HT-29 (cell line): ENCODE measurements at regions not wholly inside any gene's neighbourhood (a gene's known extent, or its start where the extent isn't known, plus 50 kb on each side); places are given as distances from the start of the nearest gene placed in this dataset.
"Not testable (repeated sequence)": the region's sequence is repeated elsewhere in the genome, so short reads cannot be mapped to it uniquely, and the experiment has no call there.

Experiments
- DNase-seq: peaks from one replicate; pipeline ENCODE4 v3.0.0-alpha.2; 2015; ENCODE audit warnings: low spot score

- DNase-seq, result not testable (repeated sequence)
Measured at GRCh38 chr3:48101301-48101650, 85.1 kb upstream of the MAP4 start.

DNA sequence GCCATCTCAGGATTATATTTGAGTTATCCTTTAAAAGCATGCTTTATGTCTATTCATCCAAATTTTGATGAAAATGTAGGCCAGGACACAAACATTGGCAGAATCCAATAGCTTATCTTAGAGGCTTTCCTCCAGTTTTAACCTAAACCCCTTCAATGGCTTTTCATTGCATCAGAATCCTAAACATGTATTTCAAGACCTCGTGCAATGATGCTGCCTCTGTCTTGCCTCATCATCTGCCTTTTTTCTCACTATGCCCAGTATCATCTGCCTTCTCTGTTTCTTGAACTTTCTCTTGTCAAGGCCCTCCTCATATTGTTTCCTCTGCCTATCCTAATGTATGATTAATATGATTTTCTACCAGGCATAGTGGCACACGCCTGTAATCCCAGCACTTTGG lies 76.1 kb upstream of the MAP4 start:
- no peak for DNase-seq

DNA sequence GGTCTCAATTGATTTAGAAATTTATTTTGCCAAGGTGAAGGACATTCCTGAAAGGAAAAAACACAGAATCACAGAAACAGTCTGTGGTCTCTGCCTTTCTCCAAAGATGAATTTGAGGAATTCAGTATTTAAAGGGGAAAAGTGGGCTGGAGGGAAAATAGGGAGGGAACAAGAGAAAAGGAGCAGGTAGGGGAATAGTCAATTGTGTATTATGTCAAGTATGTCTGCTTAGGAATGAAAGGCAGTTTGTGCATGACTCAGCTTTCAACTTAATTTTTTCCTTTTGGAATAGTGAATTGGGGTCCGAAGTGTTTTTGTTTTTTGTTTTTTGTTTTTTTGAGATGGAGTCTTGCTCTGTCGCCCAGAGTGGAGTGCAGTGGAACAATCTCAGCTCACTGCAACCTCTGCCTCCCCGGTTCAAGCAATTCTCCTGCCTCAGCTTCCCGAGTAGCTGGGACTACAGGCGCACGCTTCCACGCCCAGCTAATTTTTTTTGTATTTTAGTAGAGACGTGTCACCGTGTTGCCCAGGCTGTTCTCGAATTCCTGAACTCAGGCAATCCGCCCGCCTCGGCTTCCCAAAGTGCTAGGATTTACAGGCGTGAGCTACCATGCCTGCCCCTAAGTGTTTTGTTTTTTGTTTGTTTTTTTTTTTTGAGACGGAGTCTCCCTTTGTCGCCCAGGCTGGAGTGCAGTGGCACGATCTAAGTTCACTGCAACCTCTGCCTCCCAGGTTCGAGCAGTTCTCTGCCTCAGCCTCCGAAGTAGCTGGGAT lies 74.1 kb upstream of the MAP4 start:
- DNase-seq, result no peak

- DNase-seq, result peak; percentile 90
Measured at GRCh38 chr3:48088749-48089466, 72.7 kb upstream of the MAP4 start.

GRCh38 chr3:48088056-48088748 lies 72.0 kb upstream of the MAP4 start:
- DNase-seq, result no peak

DNA sequence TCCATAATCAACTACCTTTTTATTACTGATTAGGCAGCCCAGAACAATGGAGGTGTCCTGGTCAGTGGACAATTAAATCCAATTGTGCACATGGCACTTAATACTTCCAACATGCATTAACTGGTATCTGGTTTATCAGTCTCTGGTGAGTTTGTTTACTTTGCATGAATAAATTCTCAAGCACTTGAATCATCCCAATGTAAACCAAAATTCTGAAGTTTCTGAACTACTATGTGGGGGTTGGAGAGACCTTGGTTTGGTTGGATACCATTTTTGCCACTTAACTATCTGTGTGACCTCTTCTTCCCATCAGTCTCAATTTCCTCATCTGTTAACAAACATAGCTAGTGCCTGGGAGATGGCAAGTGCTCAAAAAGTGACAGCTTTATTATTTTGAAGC lies 70.5 kb upstream of the MAP4 start:
- peak; percentile 19 for DNase-seq

DNA sequence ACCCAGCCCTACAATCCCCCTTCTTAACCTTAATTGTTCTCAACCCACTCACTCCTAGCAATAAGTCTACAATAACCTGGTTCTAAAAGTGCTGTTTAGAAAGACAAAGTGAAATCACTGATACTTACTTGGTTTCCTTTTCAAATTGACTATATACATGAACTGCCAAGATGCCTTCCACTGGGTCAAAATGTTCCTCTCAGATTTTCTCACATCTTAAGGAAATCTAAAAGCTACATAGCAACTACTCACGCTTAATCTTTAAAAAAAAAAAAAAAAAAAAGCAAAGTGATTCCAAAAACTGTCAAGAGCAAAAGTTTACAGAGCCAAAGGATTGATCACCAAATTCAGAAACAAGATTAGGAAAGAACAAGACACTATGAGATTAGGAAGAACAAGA lies 68.7 kb upstream of the MAP4 start:
- DNase-seq, result no peak

GRCh38 chr3:48084170-48084569 lies 68.0 kb upstream of the MAP4 start:
- no peak for DNase-seq

GRCh38 chr3:48082580-48083184 lies 66.5 kb upstream of the MAP4 start:
- no peak for DNase-seq

- no peak for DNase-seq
Measured at GRCh38 chr3:48077815-48078214, 61.6 kb upstream of the MAP4 start.

DNA sequence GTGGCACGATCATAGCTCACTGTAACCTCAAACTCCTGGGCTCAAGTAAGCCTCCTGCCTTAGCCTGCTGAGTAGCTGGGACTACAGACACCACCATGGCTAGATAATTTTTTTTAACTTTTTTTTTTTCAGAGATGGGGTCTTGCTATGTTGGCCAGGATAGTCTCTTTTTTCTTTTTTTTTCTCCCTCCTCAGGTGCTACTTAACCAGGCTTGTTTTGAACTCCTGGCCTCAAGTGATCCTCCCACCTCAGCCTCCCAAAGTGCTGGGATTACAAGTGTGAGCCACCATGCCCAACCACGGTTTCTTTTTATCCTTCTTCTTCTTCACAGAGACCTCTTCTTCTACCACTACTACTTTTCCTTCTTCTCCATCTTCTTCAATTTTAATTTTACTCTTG lies 53.8 kb upstream of the MAP4 start:
- no peak for DNase-seq

DNA sequence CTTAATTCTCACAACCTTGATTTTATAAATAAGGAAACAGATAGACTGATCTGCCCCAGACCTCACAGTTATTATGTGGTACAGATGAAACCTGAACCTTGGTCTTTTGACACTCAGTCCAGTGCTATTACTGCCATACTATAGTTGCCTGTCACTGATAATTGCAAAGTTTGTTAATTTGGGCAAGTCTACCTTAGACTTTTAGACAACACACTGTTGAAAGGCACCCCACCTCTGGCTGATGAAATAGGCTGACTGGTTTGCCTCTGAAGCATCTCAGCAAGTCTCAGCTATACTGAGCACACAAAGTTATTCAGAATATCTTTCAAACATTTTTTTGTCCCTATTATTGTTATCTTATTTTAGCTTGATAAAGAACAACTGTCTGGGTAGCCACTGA lies 53.1 kb upstream of the MAP4 start:
- DNase-seq, result no peak

DNA sequence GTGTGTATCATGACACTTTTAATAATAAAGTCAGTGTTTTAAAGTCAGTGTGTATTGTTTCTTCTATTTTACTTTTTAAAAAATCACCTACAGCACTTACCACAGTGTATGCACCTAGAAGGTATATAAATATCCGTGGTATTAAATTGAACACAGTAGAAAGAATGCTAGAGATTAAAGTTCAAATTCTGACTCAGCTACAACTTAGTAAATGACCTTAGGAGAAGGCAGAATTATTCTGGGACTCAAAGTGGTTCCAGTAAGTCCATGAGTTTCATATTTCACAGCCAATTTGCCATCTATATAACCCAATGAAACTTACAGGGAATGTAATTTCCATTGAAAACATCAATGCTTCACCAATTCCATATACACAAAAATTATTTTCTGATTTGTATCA lies 52.7 kb upstream of the MAP4 start:
- no peak for DNase-seq

DNA sequence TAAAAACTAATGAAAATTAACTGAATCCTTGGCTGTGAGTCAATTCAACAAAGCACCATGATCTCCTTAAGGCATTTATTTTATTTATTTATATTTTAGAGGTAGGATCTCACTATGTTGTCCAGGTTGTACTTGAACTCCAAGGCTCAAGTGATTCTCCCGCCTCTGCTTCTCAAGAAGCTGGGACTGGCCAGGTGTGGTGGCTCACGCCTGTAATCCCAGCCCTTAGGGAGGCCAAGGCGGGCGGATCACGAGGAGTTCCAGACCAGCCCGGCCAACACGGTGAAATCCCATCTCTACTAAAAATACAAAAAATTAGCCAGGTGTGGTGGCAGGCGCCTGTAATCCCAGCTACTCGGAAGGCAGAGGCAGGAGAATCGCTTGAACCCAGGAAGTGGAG lies 52.1 kb upstream of the MAP4 start:
- DNase-seq, result not testable (repeated sequence)

DNA sequence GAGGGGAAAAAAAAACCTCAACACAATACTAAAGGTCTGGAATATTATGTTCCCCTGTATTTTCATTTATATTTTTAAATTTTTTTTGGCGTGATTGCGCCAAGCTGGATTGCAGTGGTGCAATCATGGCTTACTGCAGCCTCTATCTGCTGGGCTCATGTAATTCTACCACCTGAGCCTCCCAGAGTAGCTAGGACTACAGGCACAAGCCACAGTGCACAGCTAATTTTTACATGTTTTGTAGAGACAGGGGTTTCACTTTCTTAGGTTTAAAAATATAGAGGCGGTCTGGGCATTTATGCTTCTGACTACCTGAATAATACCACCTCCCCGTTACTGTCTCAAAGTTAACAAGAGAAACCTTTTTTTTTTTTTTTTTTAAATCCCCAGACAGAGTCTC lies 51.1 kb upstream of the MAP4 start:
- no peak for DNase-seq
